ENCODE measurements at regions not wholly inside any gene's neighbourhood (a gene's known extent, or its start where the extent isn't known, plus 50 kb on each side); places are given as distances from the start of the nearest gene placed in this dataset.
"Not testable (repeated sequence)": the region's sequence is repeated elsewhere in the genome, so short reads cannot be mapped to it uniquely, and the experiment has no call there.

DNA sequence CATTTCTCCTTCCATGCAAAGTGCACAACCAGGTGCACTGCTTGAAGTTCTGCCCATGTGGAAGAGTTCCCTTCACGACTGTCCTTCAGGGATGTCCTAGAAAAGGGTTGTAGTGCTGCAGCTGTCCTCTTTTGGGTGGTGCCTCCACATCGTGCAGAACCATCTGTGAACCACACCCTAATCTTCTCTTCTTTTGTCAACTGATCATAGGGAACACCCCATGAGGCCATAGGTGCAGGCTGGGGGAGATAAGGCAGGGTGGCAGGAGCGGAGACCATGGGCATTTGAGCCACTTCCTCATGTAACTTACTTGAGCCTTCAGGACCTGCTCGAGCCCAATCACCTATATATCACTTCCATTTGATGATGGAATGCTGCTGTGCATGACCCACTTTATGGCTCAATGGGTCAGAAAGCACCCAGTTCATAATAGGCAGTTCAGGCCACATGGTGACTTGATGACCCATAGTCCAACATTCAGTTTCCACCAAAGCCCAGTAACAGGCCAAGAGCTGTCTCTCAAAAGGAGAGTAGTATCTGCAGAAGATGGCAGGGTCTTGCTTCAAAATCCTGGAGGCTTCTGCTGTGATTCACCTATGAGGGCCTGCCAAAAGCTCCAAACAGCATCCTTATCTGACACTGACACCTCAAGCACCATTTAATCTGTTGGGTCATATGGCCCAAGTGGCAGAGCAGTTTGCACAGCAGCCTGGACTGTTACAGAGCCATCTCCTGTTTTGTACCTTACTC is 84.7 kb upstream of the CYRIA start:
- Histone ChIP-seq H3K27ac (no peak overlapping the region), H3K4me3 (no peak overlapping the region)

- H3K4me3 ChIP-seq, H3K27ac ChIP-seq: not testable (repeated sequence)
Measured at GRCh38 chr2:16748511-16749266, 83.1 kb upstream of the CYRIA start.

GRCh38 chr2:16747689-16748088 is 82.1 kb upstream of the CYRIA start:
- Histone ChIP-seq H3K4me3 (no peak overlapping the region), H3K27ac (no peak overlapping the region)

DNA sequence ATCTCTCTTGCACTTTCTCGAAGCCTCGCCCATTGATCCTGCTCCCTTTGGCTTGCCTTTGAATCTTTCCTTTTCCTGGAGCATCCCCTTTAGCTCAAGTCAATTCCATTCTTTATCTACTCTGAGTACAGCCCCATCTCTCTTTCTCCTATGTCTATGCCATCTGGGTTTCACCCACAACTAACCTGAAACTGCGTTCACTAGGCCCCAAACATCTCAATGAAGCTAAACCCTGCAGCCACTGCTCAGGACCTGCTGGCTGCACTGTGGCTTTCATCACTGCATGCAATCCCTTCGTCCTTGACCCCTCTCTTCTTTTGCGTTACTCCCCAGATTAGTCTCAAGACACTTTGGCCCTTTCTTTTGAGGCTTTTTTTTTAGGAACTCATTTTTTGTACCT is 81.6 kb upstream of the CYRIA start:
- no peak overlapping the region for H3K27ac ChIP-seq
- H3K4me3 ChIP-seq: no peak overlapping the region

DNA sequence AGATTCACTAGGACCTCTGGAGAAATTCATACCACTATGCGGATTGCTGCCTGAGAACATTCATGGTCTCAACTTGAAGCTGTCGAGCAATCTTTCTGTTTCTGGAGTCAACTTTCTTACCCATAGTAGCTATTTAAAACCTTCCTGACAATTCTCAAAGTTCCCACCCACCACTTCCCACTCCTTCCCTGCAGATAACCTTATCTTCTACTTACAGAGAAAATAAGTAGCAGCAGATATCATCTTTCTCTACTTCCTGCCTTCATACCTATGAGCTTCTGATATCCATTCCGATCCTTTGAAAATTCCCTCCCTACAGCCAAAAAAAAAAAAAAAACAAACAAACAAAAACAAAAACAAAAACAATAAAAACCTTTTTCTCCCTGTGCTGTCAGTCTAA is 81.2 kb upstream of the CYRIA start:
- Histone ChIP-seq H3K27ac (no peak overlapping the region), H3K4me3 (no peak overlapping the region)

DNA sequence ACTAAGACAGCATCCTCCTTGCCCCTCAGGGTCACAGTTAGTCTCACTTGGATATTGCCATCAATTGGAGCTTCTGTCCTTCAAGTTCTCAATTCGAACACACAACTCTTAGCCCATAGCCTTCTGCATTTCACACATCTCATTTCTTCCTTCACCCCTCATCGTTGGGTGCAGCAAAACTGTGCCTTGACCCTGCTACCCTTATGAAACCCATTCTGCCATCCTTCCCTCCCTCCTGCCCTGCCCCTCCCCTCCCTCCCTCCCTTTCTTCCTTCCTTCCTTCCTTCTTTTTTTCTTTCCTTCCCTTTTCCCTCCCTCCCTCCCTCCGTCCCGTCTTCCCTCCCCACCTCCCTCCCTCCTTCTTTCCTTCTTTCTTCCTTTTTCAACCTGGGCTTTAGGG is 80.7 kb upstream of the CYRIA start:
- Histone ChIP-seq H3K27ac (no peak overlapping the region), H3K4me3 (no peak overlapping the region)

GRCh38 chr2:16745466-16745865 is 79.8 kb upstream of the CYRIA start:
- H3K4me3 ChIP-seq: no peak overlapping the region
- H3K27ac ChIP-seq: no peak overlapping the region

DNA sequence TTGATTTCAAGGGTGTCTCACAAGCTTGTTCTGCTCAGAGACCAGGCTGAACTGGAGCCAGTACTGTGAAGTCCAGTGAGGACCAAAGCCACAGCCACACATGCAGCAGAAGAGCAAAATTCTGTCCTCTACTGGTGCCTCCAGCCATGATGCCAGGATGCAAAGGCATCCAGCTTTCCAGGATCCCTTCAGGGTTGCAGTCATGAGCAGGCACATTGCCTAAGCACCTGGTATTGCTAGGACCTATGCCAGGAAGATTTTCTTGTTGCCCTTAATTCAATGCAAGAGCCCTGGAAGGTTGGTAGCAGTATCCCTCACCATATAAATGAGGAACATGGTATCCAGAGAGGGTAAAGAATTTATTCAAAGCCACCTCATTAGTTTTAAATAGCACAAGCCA is 78.9 kb upstream of the CYRIA start:
- Histone ChIP-seq H3K4me3 (no peak overlapping the region), H3K27ac (no peak overlapping the region)

- Histone ChIP-seq H3K4me3 (no peak overlapping the region), H3K27ac (no peak overlapping the region)
Measured at GRCh38 chr2:16742026-16742425, 76.4 kb upstream of the CYRIA start.

- Histone ChIP-seq H3K4me3 (no peak overlapping the region), H3K27ac (no peak overlapping the region)
Measured at GRCh38 chr2:16741498-16741897, 75.9 kb upstream of the CYRIA start.

- no peak overlapping the region for H3K27ac ChIP-seq
- no peak overlapping the region for H3K4me3 ChIP-seq
Measured at GRCh38 chr2:16739778-16740581, 74.3 kb upstream of the CYRIA start.

DNA sequence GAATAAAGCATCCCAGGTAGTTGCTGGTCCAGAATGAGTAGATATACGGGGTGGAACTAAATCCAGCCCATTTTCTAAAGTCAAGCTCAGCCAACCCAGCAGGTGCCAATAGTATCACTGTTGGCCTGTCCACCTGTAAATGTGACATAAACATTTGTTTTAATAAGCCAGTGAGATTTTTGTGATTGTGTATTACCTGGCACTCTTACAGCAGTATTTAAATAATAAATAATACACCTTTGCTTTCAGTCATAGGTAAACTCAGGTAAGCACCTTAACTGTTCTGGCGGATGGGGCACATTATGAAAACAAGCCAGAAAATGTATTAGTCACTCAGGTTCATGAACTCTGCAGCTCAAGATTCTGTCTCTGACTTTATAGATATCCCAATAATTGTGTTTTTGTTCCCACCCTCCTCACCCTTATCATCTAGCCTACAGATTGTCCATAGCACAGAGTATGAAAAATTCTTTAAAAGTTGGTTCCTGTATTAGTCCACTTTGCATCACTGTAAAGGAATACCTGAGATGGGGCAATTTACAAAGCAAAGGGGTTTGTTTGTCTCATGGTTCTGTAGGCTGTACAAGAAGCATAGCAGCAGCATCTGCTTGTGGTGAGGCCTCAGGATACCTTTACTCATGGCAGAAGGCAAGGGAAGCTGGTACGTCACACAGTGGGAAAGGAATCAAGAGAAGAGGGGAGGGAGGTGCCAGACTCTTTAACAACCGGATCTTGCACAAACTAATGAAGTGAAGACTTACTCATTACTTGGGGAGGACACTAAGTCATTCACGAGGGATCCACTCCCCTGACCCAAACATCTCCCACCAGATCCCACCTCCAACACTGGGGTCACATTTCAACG is 73.0 kb upstream of the CYRIA start:
- Histone ChIP-seq H3K27ac (no peak overlapping the region), H3K4me3 (no peak overlapping the region)

- Histone ChIP-seq H3K27ac (no peak overlapping the region), H3K4me3 (no peak overlapping the region)
Measured at GRCh38 chr2:16737812-16738211, 72.2 kb upstream of the CYRIA start.

- Histone ChIP-seq H3K27ac (no peak overlapping the region), H3K4me3 (no peak overlapping the region)
Measured at GRCh38 chr2:16736633-16737032, 71.0 kb upstream of the CYRIA start.

- Histone ChIP-seq H3K27ac (no peak overlapping the region), H3K4me3 (no peak overlapping the region)
Measured at GRCh38 chr2:16729335-16729734, 63.7 kb upstream of the CYRIA start.

DNA sequence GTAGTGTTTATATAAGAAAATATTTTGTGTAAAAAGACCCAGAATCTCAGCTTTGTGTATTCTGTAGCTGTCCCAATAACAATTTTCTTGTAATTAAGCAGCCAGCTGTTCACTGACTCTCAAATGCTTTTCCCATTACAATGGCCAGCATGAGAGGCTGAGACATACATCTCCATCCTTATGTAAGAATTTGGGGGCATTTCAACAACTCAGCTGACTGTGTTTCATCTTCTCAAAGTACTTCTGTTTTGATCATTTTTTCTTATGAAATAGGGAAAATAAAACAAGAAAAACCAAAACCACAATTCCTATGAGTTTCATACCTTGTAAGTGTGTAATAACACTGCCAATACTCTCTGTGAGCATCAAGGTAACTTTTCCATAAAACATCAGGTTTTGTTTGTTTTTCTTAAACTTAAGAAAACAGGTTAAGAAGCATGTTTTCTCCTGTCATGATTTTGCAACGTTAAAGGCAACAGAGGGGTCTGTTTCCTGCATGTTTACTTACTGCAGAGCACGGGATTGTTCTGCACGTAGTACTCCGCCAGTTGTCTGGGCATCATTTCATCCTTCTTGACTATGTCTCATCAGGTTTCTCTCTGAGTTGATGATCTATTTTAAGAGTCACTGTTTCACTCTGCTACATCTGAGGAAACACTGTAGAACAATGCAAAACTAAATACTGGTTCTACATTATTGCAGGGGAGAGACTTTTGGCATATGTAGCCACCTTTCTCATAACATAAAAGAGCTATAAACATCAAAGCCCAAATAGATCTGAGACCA is 62.9 kb upstream of the CYRIA start:
- Histone ChIP-seq H3K4me3 (no peak overlapping the region), H3K27ac (no peak overlapping the region)

GRCh38 chr2:16727849-16728248 is 62.2 kb upstream of the CYRIA start:
- H3K27ac ChIP-seq, H3K4me3 ChIP-seq: not testable (repeated sequence)

- H3K4me3 ChIP-seq: no peak overlapping the region
- no peak overlapping the region for H3K27ac ChIP-seq
Measured at GRCh38 chr2:16727256-16727655, 61.6 kb upstream of the CYRIA start.

DNA sequence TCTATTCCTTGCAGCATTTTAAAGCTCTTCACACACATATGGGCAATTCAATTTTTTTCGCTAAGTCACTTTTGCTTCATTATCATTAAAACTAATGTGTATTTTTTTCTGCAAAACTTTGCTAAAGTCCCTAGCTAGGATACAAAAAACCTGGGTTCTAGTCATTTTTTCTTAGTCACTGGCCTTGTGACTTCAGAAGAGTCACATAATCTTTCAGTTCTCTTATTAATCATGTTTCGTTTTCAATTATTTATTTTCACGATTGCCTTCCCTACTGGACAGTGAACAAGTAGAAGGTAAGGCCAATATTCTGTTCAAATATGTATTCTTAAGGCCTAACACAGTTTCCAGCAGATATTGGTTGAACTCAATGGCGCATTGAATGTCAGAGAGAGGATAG is 60.9 kb upstream of the CYRIA start:
- Histone ChIP-seq H3K27ac (no peak overlapping the region), H3K4me3 (no peak overlapping the region)
